ENCODE measurements at regions not wholly inside any gene's neighbourhood (a gene's known extent, or its start where the extent isn't known, plus 50 kb on each side); places are given as distances from the start of the nearest gene placed in this dataset.
"Not testable (repeated sequence)": the region's sequence is repeated elsewhere in the genome, so short reads cannot be mapped to it uniquely, and the experiment has no call there.

DNA sequence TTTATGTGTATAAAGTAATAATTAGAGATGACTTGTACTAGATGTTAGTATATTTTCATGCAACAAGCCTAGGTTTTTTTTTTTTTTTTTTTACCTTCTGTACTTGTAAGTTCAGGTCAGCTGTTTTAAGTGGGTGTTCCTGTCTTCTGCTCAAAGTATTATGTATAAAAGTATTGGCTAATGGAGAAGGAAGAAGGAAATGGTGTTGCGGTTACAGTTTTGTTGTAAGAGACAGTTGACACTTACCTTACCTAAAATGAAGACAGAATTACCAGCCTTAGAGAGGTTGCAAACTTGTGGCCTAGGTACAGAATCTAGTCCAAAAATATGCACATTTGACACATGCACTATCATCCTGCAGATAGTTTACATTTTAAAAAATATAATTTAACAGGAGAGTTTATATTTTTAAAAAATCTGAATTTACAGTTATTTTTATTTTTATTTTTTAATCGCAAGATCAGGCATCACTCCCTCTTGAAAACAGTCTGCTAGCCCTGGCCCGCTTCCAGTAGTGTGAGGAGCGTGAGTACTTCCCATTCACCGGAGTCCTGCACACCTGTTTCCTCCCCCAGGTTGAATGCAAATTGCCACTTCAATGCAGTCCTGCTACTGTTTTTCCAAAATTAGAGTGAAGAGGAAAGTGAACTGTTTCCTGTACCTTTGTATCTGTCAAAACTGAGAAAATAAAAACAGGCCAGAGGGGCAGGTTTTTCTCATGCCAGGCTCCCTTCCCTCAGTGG, 224.3 kb upstream of the SOX2 start:
- 80 to 81% methylated on average over 5 of the region's 5 CpGs for WGBS, 2 donors
- no peak for DNase-seq
- no peak overlapping the region for H3K27ac ChIP-seq
- TF ChIP-seq, protein P1, sequence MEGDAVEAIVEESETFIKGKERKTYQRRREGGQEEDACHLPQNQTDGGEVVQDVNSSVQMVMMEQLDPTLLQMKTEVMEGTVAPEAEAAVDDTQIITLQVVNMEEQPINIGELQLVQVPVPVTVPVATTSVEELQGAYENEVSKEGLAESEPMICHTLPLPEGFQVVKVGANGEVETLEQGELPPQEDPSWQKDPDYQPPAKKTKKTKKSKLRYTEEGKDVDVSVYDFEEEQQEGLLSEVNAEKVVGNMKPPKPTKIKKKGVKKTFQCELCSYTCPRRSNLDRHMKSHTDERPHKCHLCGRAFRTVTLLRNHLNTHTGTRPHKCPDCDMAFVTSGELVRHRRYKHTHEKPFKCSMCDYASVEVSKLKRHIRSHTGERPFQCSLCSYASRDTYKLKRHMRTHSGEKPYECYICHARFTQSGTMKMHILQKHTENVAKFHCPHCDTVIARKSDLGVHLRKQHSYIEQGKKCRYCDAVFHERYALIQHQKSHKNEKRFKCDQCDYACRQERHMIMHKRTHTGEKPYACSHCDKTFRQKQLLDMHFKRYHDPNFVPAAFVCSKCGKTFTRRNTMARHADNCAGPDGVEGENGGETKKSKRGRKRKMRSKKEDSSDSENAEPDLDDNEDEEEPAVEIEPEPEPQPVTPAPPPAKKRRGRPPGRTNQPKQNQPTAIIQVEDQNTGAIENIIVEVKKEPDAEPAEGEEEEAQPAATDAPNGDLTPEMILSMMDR (IDR thresholded peaks at IDR 0.05), result no peak
- H3K27me3 ChIP-seq, result no peaks in the 10 kb centered on the region
- no peaks in the 10 kb centered on the region for H3K36me3 ChIP-seq (ENCODE audit: low read depth, missing control alignments)
- no peaks in the 10 kb centered on the region for H3K9me3 ChIP-seq
- H3K4me1 ChIP-seq, result no peaks in the 10 kb centered on the region
- H3K4me3 ChIP-seq, result no peak overlapping the region
- intact Hi-C loops (cut with DNase I; ENCODE audit: low total_unique reads), result no loop called here

DNA sequence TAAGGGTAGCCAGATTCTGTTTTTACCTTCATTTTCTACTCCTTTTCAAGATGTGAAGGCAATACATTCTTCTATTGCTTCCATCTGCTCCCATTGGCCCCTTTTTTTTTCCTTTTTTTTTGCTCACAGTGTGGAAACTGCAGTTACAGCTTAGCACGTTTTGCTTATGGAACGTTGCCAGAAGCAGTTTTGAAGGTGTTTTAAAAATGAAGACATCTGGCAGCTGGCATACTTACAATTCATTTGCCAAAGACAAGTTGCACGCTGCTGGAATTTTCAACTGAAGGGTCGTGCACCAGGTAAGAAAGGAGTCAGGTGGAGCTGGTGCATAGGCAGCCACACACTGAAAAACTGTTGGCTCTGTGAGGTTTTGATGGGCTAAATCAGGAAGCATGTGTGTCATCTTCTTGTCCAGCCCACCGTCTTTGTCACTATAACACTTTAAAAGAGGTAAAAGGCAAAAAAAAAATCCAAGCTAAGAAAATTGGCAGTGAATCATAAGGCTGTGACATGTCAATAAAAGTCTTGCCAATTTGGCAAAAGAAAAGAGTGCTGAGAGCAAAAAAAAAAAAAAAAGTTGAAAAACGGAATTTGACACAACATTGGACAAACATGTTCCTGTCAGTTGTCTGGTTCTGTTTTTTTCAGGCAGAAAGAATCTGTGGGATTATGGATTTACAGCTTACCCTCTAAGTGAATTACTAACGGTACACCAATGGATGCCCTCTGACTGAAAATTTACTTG, 225.4 kb upstream of the SOX2 start:
- Histone ChIP-seq H3K4me3 (no peak overlapping the region), H3K27me3 (no peaks in the 10 kb centered on the region), H3K4me1 (no peaks in the 10 kb centered on the region), H3K9me3 (no peaks in the 10 kb centered on the region), H3K36me3 (ENCODE audit: low read depth, missing control alignments) (no peaks in the 10 kb centered on the region), H3K27ac (no peak overlapping the region)
- intact Hi-C loops (cut with DNase I; ENCODE audit: low total_unique reads), result no loop called here
- no peak for TF ChIP-seq POLR2A (IDR thresholded peaks at IDR 0.05)
- TF ChIP-seq, protein P1 (IDR thresholded peaks at IDR 0.05), result no peak
- no peak for DNase-seq
- 49 to 59% methylated on average over 6 to 7 of the region's 7 CpGs for WGBS, 2 donors

DNA sequence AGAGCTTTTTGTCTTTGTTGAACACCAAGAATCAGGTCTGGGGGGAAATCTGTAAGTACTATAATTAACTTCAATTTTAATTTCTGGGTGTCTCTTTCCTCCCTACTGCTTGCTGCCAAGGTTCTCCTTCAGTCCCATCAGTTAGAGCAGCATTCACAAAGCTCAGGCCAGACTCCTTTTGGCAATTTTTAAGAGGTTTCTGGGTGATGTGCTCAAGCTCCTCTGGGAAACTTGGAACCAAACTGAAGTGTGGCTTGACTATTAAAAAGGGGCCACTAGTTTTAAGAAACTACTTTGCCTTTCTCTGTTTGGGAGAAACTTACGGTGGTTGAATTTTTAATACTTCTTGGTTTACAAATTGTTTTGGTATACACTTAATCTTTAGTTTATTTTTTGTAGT, 227.7 kb upstream of the SOX2 start:
- Histone ChIP-seq H3K9me3 (no peaks in the 10 kb centered on the region), H3K27me3 (no peaks in the 10 kb centered on the region), H3K4me3 (no peak overlapping the region), H3K4me1 (no peaks in the 10 kb centered on the region), H3K27ac (no peak overlapping the region), H3K36me3 (ENCODE audit: low read depth, missing control alignments) (no peaks in the 10 kb centered on the region)
- intact Hi-C loops (cut with DNase I; ENCODE audit: low total_unique reads), result no loop called here
- TF ChIP-seq POLR2A (IDR thresholded peaks at IDR 0.05), result no peak
- TF ChIP-seq, protein P1 (IDR thresholded peaks at IDR 0.05), result no peak
- DNase-seq, result no peak
- 89 to 96% methylated on average over 1 of the region's 1 CpG for WGBS, 2 donors

DNA sequence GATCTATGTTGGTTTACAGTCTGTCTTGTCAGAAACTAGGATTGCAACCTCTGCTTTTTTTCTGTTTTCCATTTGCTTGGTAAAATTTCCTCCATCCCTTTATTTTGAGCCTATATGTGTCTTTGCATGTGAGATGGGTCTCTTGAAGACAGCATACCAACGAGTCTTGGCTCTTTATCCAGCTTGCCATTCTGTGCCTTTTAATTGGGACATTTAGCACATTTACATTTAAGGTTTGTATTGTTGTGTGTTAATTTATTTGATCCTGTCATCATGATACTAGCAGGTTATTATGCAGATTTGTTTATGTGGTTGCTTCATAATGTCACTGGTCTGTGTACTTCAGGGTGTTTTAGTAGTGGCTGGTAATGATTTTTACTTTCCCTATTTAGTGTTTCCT, 236.6 kb upstream of the SOX2 start:
- DNase-seq; H3K4me1 ChIP-seq; H3K9me3 ChIP-seq; H3K4me3 ChIP-seq; H3K27me3 ChIP-seq; H3K27ac ChIP-seq; H3K36me3 ChIP-seq (ENCODE audit: low read depth, missing control alignments); intact Hi-C loops (cut with DNase I; ENCODE audit: low total_unique reads): not testable (repeated sequence)
- 64 to 67% methylated on average over 1 of the region's 1 CpG for WGBS, 2 donors

DNA sequence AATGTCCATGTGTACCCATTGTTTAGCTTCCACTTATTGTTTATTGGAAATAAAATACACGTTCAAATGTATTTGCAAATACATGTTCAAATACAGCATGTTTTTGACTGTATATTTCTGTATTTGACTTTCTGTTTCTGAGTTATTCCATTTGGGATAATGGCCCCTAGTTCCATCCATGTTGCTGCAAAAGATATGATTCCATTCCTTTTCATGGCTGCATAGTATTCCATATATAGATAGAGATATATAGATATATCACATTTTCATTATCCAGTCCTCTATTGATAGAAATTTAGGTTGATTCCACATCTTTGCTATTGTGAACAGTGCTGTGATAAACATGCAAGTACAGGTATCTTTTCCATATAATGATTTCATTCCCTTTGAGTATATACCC, 241.4 kb upstream of the SOX2 start:
- DNase-seq, result no peak
- WGBS, 2 donors, result 90 to 93% methylated on average over 1 of the region's 1 CpG
- intact Hi-C loops (cut with DNase I; ENCODE audit: low total_unique reads), result no loop called here
- no peaks in the 10 kb centered on the region for H3K36me3 ChIP-seq (ENCODE audit: low read depth, missing control alignments)
- H3K27ac ChIP-seq, result no peak overlapping the region
- H3K27me3 ChIP-seq, result no peaks in the 10 kb centered on the region
- TF ChIP-seq, protein P1 (IDR thresholded peaks at IDR 0.05), result no peak
- no peak for TF ChIP-seq POLR2A (IDR thresholded peaks at IDR 0.05)
- no peak overlapping the region for H3K4me3 ChIP-seq
- no peaks in the 10 kb centered on the region for H3K9me3 ChIP-seq
- H3K4me1 ChIP-seq, result no peaks in the 10 kb centered on the region

All from testis (tissue), 2 donors.